Stimulated activated CD8-positive, alpha-beta memory T cell treated with anti-CD3 and anti-CD28 coated beads, Interleukin-7, amount 100 ng/mL, for 24 hours (primary cell): ENCODE measurements at regions not wholly inside any gene's neighbourhood (a gene's known extent, or its start where the extent isn't known, plus 50 kb on each side); places are given as distances from the start of the nearest gene placed in this dataset.
"Not testable (repeated sequence)": the region's sequence is repeated elsewhere in the genome, so short reads cannot be mapped to it uniquely, and the experiment has no call there.

Experiments
- DNase-seq: peaks from one replicate; pipeline ENCODE4 v3.0.0-alpha.2; 2020; ENCODE audit warnings: low read depth

- not testable (repeated sequence) for DNase-seq
These were observed 49.9 kb upstream of the MSMB start for GRCh38 chr10:46095943-46096342.

- no peak for DNase-seq
These were observed 50.4 kb upstream of the MSMB start for GRCh38 chr10:46096446-46096845.

DNA sequence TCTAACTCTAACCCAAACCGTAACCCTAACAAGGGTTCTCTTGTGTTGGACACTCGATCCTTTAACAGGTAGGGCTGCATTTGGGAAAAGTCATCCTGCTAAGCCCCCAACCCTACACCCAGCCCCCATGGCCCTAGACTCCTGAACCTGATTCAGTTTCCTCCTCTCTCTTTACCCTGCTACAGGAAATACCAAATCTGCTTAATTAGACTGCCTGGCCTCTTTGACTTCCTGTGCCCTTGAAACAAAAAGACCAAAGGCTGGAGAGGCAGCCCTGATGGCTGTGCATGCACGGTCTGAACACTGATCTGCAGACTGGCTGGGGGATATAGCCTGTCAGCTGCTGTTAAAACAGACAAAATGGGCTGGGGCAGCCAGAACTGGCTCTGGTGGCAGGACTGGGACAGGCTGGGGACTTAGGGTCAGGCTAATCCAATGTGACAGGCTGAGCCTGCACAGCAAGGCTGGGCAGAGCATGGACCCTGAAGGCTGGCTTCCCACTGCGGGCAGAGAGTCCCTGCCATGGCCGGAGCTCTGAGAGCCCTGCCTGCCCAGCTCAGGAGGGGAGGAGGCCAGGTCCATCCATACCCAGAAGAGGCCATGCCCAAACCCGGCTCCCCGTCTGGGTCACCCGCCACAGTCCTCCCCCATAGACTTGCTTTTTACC is 51.0 kb upstream of the MSMB start:
- DNase-seq: no peak

- DNase-seq: no peak
These were observed 51.7 kb upstream of the MSMB start for GRCh38 chr10:46097576-46098317.

DNA sequence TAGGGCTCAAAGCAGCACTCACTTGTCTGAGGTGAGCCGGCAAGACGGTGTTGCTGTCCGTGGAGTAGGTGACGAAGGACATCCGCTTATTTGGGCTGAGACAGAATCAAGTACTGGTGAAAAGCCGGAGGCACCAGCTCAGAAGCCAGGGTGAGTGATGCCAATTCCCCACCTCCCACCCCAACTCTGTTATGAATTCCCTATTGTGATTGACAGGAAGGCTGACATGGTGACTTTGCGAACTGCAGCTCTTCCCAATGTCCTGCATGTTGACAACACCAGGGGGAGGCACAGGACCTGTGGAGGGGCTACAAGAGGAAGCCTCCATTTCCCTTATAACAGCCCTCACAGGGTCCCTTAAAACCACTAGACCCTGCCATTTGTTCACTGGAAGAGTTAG is 52.3 kb upstream of the MSMB start:
- DNase-seq: no peak

DNA sequence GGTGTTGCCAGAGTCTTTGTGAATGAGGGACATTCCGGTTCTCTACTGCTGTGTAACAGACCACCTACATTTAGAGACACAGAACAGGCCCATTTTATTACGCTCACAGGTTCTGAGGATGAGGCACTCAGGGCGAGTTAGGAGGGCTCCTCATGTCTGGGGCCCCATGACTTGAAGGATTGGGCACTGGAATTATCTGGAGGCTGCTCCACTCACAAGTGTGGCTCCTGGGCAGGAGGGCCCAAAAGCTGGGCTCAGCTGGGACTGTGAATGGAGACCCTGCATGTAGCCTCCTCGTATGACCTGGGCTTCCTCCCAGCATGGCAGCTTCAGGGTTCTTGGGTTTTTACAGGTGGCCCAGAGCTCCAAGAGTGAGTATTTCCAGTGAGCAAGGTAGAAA is 52.9 kb upstream of the MSMB start:
- DNase-seq: not testable (repeated sequence)

- no peak for DNase-seq
These were observed 58.1 kb upstream of the MSMB start for GRCh38 chr10:46104071-46104585.

DNA sequence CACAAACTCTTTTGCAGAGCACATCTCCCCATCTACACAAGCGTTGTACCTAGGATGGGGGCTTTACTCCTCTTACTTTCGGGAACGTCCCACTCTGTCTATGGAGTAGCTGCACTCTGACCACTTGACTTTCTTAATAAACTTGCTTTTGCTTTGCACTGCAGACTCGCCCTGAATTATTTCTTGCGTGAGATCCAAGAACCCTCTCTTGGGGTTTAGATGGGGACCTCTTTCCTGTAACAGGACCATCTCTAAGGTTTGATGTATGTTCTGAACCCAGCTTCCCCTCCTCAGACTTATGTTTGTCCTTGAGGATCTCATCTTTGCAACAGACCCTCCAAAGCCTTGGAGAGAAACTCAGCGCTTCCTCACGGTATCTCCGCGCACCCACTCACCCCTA is 59.3 kb upstream of the MSMB start:
- not testable (repeated sequence) for DNase-seq

DNA sequence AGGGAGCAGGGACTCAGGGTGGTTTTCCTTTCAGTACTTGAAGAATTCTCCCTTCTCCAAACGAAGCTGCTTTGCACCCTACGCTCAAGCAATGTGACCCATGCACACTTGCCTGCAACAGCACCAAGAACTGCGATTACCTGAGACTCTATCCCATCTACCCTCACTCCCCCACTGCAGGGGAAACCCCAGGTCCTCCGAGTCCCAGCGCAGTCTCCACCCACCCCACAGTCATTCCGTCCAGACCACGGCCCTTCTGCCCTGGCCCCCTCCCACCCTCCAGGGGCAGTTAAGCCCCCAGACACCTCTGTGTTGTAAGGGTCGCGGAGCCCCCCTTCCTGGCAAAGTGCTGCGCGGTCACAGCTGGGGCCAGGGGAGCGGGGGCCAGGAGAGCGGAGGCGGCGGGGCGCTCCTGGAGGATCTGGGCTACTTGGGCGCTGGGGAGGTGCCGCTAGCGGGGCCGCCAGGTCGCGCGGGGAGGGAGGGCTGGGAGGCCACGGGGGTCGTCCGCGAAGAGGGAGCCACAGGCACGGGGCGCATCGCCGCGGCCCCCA is 59.9 kb upstream of the MSMB start:
- DNase-seq: not testable (repeated sequence)

- DNase-seq: no peak
These were observed 60.6 kb upstream of the MSMB start for GRCh38 chr10:46106410-46107255.

DNA sequence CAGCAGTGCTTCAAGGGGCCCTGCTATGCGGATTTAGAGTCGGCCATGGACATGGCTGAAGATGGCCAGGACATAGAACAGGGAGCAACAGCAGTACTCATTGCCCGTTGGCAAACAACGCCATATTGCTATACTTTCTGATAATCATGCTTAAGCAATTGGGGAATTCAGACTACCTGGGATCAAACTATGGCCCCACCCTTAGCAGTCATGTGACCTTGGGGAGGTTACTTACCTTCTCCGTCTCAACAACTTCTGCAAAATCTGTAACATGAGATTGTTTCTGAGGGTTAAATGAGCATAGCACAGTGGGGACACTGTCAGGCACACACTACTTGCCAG is 62.1 kb upstream of the MSMB start:
- not testable (repeated sequence) for DNase-seq

DNA sequence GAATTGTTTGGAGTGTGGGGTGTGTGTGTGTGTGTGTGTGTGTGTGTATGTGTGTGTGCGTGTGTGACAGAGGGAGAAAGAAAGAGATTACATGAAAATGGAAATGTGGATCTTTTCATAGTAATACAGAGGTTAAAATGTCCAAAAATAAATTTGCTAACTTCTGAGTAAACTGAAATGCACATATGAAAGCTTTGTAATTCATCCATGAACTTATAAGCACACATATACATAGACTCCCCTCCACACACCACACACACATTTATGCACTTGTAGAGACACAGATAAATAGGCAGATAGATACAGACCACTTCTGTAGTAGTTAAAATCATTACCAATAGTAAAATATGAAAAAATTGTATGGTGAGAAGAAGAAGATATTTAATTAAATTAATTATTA is 108.2 kb upstream of the MSMB start:
- DNase-seq: not testable (repeated sequence)

DNA sequence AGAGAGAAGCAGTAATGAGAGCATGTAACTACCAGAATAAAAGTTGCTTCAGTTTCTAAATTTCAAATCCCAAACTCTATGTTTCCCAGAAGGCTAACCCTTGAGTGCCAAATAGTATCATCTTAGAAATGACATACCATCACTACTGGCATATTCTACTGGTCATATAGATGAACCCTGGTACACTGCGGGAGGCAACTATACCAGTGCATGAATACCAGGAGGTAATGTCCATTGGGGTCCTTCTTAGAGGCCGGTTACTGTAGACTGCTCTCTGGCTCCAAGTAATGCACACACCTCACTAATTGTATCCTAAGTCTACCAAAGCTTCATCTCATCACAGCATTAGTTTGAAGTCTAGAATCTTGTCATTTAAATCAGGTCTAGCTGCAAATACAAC is 108.6 kb upstream of the MSMB start:
- DNase-seq: not testable (repeated sequence)

DNA sequence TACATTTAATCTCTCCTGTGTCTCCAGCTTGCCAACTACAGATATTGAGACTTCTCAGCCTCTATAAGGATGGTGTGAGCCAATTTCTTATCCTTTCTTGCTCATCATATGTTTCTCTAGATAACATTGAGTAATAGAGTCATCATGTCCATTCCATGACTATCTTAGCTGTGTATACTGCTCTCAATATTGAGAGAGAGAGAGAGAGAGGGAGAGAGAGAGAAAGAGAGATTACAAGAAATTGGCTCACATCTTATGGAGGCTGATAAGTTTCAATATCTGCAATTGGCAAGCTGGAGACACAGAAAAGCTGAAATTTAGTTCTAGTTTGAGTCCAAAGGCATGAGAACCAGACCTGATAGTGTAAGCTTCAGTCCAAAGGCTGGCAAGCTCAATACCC is 110.8 kb upstream of the MSMB start:
- not testable (repeated sequence) for DNase-seq

- DNase-seq: no peak
These were observed 117.1 kb upstream of the ANTXRL start for GRCh38 chr10:46169736-46170135.

DNA sequence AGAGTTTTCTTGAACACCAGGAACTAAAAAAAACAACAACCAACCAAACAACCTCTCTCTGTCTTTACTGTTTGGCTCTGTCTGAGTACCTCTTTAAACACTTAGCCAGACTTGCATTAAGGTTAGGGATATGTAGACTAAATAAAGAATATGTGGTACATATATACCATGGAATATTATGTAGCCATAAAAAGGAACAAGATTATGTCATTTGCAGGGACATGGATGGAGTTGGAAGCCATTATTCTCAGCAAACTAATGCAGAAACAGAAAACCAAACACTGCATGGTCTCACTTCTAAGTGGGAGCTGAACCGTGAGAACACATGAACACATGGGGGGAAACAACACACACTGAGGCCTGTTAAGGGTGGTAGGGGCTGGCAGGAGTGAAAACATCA is 116.0 kb upstream of the ANTXRL start:
- DNase-seq: no peak

GRCh38 chr10:46171661-46172060 is 115.1 kb upstream of the ANTXRL start:
- DNase-seq: no peak

DNA sequence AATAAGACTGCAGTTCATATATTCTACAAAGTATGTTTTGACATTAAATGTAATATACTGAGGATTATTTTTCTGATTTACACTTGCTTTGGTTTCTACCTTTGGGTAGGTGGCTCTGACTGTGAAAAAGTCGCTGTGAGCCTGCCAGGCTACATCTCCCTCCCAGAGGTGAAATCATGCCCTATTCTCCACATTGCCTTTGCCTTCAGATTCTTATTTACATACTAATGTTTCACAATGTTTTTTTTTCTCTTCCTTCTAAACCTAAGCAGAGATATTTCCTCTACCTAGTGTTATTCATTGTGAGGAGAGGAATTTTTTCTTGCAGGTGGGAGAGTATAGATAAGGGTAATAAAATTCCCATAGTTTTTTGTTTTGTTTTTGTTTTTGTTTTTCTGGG is 111.5 kb upstream of the ANTXRL start:
- no peak for DNase-seq

DNA sequence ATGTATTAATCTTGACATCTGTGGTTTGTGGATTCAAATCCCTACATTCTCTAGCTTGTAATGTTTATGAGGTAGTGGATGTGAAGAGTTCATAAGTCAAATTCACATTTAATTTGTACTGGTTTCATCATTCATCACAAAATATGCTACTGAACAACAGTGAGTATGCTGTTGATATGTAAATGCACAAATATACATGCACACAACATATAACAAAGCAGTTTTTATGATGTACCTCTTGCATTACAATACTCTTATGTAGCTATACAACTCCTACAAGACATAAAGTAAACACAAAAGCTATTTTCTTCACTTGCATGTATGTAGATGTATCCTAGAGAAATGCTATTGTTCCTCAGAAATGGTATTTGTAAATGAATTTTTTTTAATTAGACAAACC is 111.0 kb upstream of the ANTXRL start:
- DNase-seq: no peak

DNA sequence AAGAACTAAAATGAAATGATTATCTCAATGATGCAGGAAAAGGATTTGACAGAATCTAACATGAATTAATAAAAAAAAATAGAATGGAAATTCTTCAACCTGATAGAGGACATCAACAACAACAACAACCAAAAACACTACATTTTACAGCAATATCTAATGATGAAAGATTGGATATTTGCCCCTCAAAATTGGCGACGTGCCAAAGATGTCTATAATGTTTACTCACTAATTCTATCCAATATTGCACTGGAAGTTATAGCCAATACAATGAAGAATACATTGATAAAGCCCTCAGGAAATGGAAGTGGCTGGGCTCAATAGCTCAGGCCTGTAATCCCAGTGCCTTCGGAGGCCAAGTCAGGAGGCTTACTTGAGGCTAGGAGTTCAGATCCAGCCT is 99.4 kb upstream of the ANTXRL start:
- not testable (repeated sequence) for DNase-seq

DNA sequence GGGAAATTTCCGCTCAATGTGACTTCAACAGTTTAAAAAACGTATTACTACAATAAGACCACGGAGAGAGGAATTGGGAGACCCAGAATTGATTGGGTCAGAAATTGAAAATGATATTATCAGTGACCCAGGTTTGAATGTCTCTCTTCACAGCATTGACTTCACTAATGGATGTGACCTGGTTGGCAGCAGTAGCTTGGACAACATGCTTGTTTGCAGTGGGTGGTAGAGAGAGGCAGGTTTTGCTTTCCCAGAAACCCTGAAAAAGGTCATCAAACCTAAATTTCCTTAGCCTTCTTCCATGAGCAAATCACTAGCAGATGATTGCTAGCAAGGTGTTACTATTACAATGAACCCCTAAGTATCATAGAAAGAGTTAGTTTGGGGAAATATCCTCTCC is 89.7 kb upstream of the ANTXRL start:
- no peak for DNase-seq

- no peak for DNase-seq
These were observed 88.3 kb upstream of the ANTXRL start for GRCh38 chr10:46198516-46198915.
